Stomach (tissue), 8 donors: ENCODE measurements at regions not wholly inside any gene's neighbourhood (a gene's known extent, or its start where the extent isn't known, plus 50 kb on each side); places are given as distances from the start of the nearest gene placed in this dataset.

Experiments
- DNase-seq, 2 donors: peaks; one replicate each; pipeline versions ENCODE4 v3.0.0 to v3.0.0-alpha.2; 2013 to 2019
- H3K27ac ChIP-seq, 5 donors: fragments of 200-600 bp in 4 of 5; sonication (generic) in 4 of 5; one replicate each; pipeline ENCODE4 v1.5.1; 2013 to 2019; ENCODE audit warnings: mild to moderate bottlenecking in 1 of 5, moderate library complexity in 1 of 5
- H3K27me3 ChIP-seq, 3 donors: fragments of 200-600 bp; sonication (generic); one replicate each; pipeline ENCODE4 v1.5.1; 2017 to 2019; ENCODE audit warnings: mixed run types in 1 of 3
- H3K36me3 ChIP-seq, 4 donors: fragments of 200-600 bp; sonication (generic); 1 replicate in 3 of 4; 2 replicates in 1 of 4; pipeline ENCODE4 v1.5.1; 2016 to 2019
- H3K4me1 ChIP-seq, 4 donors: fragments of 200-600 bp; sonication (generic); one replicate each; pipeline ENCODE4 v1.5.1; 2016 to 2019
- H3K4me3 ChIP-seq, 4 donors: fragments of 200-600 bp; sonication (generic) in 3 of 4; one replicate each; pipeline ENCODE4 v1.5.1; 2016 to 2019; ENCODE audit warnings: mild to moderate bottlenecking in 1 of 4
- H3K9me3 ChIP-seq, 4 donors: fragments of 200-600 bp; sonication (generic); one replicate each; pipeline ENCODE4 v1.5.1; 2016 to 2019
- EP300 ChIP-seq: sonication (generic); formaldehyde crosslinking; IDR thresholded peaks from one replicate; pipeline ENCODE4 v1.6.1; 2017; ENCODE audit warnings: antibody characterized with exemption
- POLR2A ChIP-seq, 4 donors: fragments of 450-650 bp; IDR thresholded peaks; one replicate each; pipeline ENCODE4 v1.6.1; 2016; ENCODE audit warnings: antibody characterized with exemption in 4 of 4, control low read depth in 2 of 4, mild to moderate bottlenecking in 1 of 4, moderate library complexity in 1 of 4
- POLR2AphosphoS5 ChIP-seq, 3 donors: sonication (generic); formaldehyde crosslinking; IDR thresholded peaks; one replicate each; pipeline ENCODE4 v1.6.1; 2016; ENCODE audit warnings: antibody characterized with exemption in 3 of 3
- WGBS, 5 donors: extraction: QIAGEN DNeasy Blood & Tissue Kit in 3 of 5; methylation state at CpG; one replicate each; pipeline versions ENCODE4 v1.1.5 to v1.1.7; 2013 to 2018; 5-methylcytosine and 5-hydroxymethylcytosine counted together
- intact Hi-C: fragments of 100-400 bp; cut with DNase I; formaldehyde crosslinking; loops from one replicate; pipeline ENCODE4 v1.15.1; 2023; ENCODE audit warnings: low total_unique reads
- TF ChIP-seq, protein P1 (sequence below), 7 experiments: fragments of 450-650 bp in 4 of 7; fragments of 200-600 bp in 3 of 7; sonication (generic) in 3 of 7; IDR thresholded peaks; one replicate each; pipeline ENCODE4 v1.5.1; 2016 to 2019; ENCODE audit warnings: antibody characterized with exemption in 7 of 7, control low read depth in 2 of 7, mild to moderate bottlenecking in 1 of 7
- donor health status: healthy with polysubstance abuse.
- donor health status: Bipolar disorder and iron deficiency.
- donor health status: healthy.

DNA sequence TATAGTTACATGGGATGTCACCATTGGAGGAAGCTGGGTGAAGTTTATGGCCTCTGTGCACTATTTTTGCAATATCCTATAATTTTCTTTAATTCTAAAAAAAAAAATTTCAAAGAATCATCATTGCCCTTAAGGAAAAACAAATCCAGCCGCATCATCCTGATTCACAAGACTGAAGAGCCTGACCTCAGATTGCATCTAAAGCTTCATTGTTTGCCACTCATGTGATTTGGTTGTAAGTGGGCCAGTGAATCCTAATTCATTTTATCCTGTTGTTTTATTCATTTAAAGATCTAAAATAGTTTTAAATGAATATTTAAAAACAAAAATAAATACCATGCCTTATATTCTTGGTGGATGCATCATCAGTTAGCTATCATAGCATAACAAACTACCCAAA lies 504.5 kb downstream of the TBC1D4 start:
- Histone ChIP-seq H3K9me3 (no peaks in the 10 kb centered on the region), H3K36me3 (no peaks in the 10 kb centered on the region), H3K4me1 (no peaks in the 10 kb centered on the region), H3K27ac (no peak overlapping the region), H3K4me3 (no peak overlapping the region), H3K27me3 (no peaks in the 10 kb centered on the region)
- 91 to 95% (median 94%) methylated on average over 1 of the region's 1 CpG for WGBS, 5 donors
- TF ChIP-seq EP300 (no peak), POLR2AphosphoS5 (IDR thresholded peaks at IDR 0.05) (no peak), POLR2A (IDR thresholded peaks at IDR 0.05) (no peak)
- TF ChIP-seq, protein P1, sequence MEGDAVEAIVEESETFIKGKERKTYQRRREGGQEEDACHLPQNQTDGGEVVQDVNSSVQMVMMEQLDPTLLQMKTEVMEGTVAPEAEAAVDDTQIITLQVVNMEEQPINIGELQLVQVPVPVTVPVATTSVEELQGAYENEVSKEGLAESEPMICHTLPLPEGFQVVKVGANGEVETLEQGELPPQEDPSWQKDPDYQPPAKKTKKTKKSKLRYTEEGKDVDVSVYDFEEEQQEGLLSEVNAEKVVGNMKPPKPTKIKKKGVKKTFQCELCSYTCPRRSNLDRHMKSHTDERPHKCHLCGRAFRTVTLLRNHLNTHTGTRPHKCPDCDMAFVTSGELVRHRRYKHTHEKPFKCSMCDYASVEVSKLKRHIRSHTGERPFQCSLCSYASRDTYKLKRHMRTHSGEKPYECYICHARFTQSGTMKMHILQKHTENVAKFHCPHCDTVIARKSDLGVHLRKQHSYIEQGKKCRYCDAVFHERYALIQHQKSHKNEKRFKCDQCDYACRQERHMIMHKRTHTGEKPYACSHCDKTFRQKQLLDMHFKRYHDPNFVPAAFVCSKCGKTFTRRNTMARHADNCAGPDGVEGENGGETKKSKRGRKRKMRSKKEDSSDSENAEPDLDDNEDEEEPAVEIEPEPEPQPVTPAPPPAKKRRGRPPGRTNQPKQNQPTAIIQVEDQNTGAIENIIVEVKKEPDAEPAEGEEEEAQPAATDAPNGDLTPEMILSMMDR (IDR thresholded peaks at IDR 0.05): no peak
- intact Hi-C loops: no loop called here
- no peak for DNase-seq

DNA sequence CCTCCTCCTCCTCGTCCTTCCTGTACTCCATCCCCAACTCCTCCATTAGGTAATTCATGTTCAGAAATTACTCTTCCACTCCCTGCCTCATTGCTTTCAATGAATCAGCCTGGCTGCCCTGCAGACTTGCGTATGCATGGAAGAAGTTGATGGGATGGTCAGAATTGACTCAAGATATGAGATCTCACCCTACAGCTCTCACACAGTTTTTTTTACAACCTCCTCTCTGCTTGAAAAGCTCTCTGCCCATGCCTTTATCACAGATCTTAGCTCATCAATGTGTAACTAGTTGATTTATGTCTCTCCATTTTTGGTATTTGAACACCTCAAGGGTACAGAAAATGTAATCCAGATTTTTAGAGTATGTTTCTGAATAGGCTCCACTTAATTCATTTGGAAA lies 506.9 kb downstream of the TBC1D4 start:
- Histone ChIP-seq H3K27ac (no peak overlapping the region), H3K36me3 (no peaks in the 10 kb centered on the region), H3K4me1 (no peaks in the 10 kb centered on the region), H3K27me3 (no peaks in the 10 kb centered on the region), H3K4me3 (no peak overlapping the region), H3K9me3 (no peaks in the 10 kb centered on the region)
- intact Hi-C loops: no loop called here
- DNase-seq: no peak
- TF ChIP-seq EP300: no peak
- WGBS, 5 donors: 52 to 63% (median 57%) methylated on average over 2 of the region's 2 CpGs

DNA sequence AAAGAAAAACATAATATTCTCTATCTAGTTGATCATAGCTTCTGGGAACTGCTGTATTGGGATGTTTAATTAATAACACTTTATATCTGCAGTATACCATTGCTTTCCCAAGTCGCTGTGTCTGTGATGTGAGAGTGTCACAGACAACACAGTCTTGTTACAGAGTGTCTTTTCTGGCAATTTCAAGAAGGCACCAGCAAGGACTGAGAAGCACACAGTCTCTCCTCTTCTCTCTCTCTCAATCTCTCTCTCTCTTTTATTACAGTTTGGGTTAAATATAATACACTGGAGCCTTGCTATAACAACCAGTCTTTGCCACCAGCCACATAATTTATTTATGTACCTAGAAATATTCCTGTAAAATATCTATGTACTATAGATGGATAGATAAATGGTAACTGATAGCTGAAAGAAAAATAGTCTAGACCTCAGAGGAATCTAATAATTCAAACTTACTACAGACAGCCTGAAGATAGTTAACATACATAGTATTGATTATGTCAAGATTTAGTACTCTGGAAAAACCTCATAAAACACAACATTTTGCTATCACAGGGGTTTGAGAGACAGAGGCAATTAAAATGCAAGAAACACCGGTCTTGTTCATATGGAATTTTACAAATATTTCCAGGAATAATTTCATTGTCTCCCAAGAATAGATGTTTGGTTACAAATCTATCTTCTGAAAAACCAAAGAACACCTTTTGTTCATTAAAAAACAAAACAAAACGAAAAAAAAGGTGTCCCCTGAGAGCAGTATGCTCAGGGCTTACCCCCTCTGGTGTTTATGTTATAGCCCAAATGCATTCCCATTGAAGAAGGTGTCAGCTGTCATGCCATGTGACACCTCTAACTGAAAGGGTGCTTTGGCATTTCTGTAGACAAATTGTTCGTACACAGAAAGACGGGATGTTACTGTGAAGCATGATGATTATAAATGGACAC lies 507.8 kb downstream of the TBC1D4 start:
- Histone ChIP-seq H3K4me3 (no peak overlapping the region), H3K27ac (no peak overlapping the region), H3K4me1 (no peaks in the 10 kb centered on the region), H3K9me3 (no peaks in the 10 kb centered on the region), H3K27me3 (no peaks in the 10 kb centered on the region), H3K36me3 (no peaks in the 10 kb centered on the region)
- TF ChIP-seq POLR2AphosphoS5 (IDR thresholded peaks at IDR 0.05): no peak
- TF ChIP-seq, protein P1 (IDR thresholded peaks at IDR 0.05): no peak
- no peak for TF ChIP-seq POLR2A (IDR thresholded peaks at IDR 0.05)
- no peak for TF ChIP-seq EP300
- no peak for DNase-seq
- 49 to 61% (median 56%) methylated on average over 5 of the region's 5 CpGs for WGBS, 5 donors
- intact Hi-C loops: no loop called here

DNA sequence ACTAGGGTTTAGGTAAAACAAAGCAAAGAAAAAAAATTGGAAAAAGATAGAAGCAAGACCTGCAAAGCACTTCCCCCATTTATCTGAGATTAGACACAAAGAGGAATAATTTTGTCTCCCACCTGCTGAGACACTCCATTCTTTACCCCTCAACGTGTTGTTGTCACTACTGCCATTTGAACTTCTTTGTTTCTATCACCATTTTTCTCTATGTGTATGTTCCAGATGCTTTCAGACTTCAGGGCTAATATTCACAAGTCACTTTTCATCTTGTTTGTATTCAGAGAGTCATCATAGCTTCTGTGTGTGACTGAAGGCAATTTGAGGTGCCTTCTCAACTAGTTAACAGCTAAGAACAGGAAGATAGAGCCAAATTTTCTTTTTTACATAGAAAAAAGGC lies 512.5 kb downstream of the TBC1D4 start:
- H3K4me1 ChIP-seq: no peaks in the 10 kb centered on the region
- H3K4me3 ChIP-seq: no peak overlapping the region
- DNase-seq: no peak
- no peaks in the 10 kb centered on the region for H3K9me3 ChIP-seq
- no peaks in the 10 kb centered on the region for H3K36me3 ChIP-seq
- H3K27me3 ChIP-seq: no peaks in the 10 kb centered on the region
- WGBS, 5 donors: 18 to 64% (median 41%) methylated on average over 1 of the region's 1 CpG
- H3K27ac ChIP-seq: no peak overlapping the region
- no peak for TF ChIP-seq EP300
- TF ChIP-seq POLR2AphosphoS5 (IDR thresholded peaks at IDR 0.05): no peak
- TF ChIP-seq POLR2A (IDR thresholded peaks at IDR 0.05): no peak
- TF ChIP-seq, protein P1 (IDR thresholded peaks at IDR 0.05): no peak
- intact Hi-C loops: no loop called here

DNA sequence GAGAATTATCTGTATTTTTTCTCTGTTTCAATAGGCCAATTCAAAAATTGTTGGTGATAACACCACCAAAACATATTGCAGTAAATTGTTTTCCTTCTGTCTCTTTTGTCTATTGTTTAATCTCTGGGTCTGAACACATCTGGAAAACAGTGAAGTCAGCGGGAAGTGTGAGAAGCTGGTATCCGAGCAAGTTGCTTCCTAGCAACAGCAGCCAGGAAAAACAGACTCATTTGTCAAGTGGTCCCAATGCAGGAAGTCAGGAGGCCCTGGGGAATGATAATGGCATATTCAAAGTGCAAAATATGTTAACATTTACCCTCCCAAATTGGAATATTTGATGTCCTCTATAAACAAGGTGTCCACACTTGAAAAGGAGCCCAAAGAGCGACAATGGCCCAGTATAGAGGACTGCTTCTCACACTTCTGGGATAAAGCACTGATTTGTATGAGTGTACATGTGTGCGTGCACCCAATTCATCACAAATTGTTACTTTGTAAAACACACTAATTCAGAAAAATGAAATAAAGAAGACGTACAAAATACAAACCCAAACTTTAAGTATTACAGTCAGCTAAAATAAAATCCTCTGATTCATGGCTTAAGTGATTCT lies 515.0 kb downstream of the TBC1D4 start:
- Histone ChIP-seq H3K27me3 (no peaks in the 10 kb centered on the region), H3K9me3 (no peaks in the 10 kb centered on the region), H3K4me1 (no peaks in the 10 kb centered on the region), H3K27ac (no peak overlapping the region), H3K4me3 (no peak overlapping the region), H3K36me3 (no peaks in the 10 kb centered on the region)
- DNase-seq: peak in 1 of 2 donors; percentile 85
- no peak for TF ChIP-seq EP300
- TF ChIP-seq, protein P1 (IDR thresholded peaks at IDR 0.05): no peak
- TF ChIP-seq POLR2A (IDR thresholded peaks at IDR 0.05): no peak
- TF ChIP-seq POLR2AphosphoS5 (IDR thresholded peaks at IDR 0.05): no peak
- WGBS, 5 donors: 35 to 46% (median 44%) methylated on average over 5 of the region's 5 CpGs
- intact Hi-C loops: no loop called here
